Pancreas (tissue), 10 donors: ENCODE measurements at regions not wholly inside any gene's neighbourhood (a gene's known extent, or its start where the extent isn't known, plus 50 kb on each side); places are given as distances from the start of the nearest gene placed in this dataset.
"Not testable (repeated sequence)": the region's sequence is repeated elsewhere in the genome, so short reads cannot be mapped to it uniquely, and the experiment has no call there.

Source experiments
- ATAC-seq, 4 donors: fragments of 200-7000 bp; cut with Tn5 transposase; one replicate each; pipeline versions ENCODE4 v1.8.0 to v1.9.1; 2020; ENCODE audit warnings: mild to moderate bottlenecking in 4 of 4, moderate library complexity in 4 of 4
- DNase-seq, 6 donors: peaks; one replicate each; pipeline ENCODE4 v3.0.0-alpha.2; 2020
- FAIRE-seq: peaks from 2 replicates; lab custom pipeline; 2012; peaks lifted over from hg19 to GRCh38; lab: Jason Lieb, UNC
- H3K27ac ChIP-seq, 4 donors: fragments of 200-600 bp; sonication (generic); 1 replicate in 3 of 4; 2 replicates in 1 of 4; pipeline versions ENCODE4 v1.5.0 to v1.8.0; 2020
- H3K27me3 ChIP-seq, 4 donors: fragments of 200-600 bp; one replicate each; pipeline ENCODE4 v1.8.0; 2021
- H3K36me3 ChIP-seq, 3 donors: fragments of 200-600 bp; sonication (generic) in 1 of 3; one replicate each; pipeline versions ENCODE4 v1.5.0 to v1.8.0; 2020 to 2021
- H3K4me1 ChIP-seq, 3 donors: fragments of 200-600 bp; one replicate each; pipeline ENCODE4 v1.8.0; 2021
- H3K4me3 ChIP-seq, 4 donors: fragments of 200-600 bp; sonication (generic) in 2 of 4; one replicate each; pipeline versions ENCODE4 v1.5.0 to v1.8.0; 2020 to 2021
- H3K9me3 ChIP-seq, 4 donors: fragments of 200-600 bp; one replicate each; pipeline ENCODE4 v1.8.0; 2021
- CTCF ChIP-seq, 4 donors: fragments of 200-600 bp; sonication (generic) in 3 of 4; IDR thresholded peaks; one replicate each; pipeline versions ENCODE4 v1.5.0 to v1.8.0; 2021; ENCODE audit warnings: antibody characterized with exemption in 4 of 4
- WGBS, 2 donors: extraction: QIAGEN DNeasy Blood & Tissue Kit; methylation state at CpG; one replicate each; pipeline ENCODE4 v1.1.7; 2013; 5-methylcytosine and 5-hydroxymethylcytosine counted together
- intact Hi-C, 3 donors: fragments of 100-400 bp; cut with DNase I; formaldehyde crosslinking; loops; one replicate each; pipeline versions ENCODE4 v1.11.1 to v1.14.2; 2022
- donor health status: healthy with polysubstance abuse.
- donor health status: DM: no; HTN: no; CAD: no; lungs with moderate emphysema.
- donor health status: DM: no; HTN: no; CAD: no.
- donor health status: control.
- donor health status: control.
- donor health status: Bipolar disorder and iron deficiency.
- donor health status: DM: yes; HTN: yes; CAD: no.
- donor health status: DM: no; HTN: no; CAD: no.
- donor health status: DM: no; HTN: no; CAD: no.
- donor health status: DM: yes; HTN: yes; CAD: no.

GRCh38 chr17:70588003-70588402, 418.7 kb downstream of the KCNJ2 start:
- FAIRE-seq (no peak), DNase-seq (no peak), ATAC-seq (no peak)
- no peaks in the 10 kb centered on the region for H3K36me3 ChIP-seq
- no peaks in the 10 kb centered on the region for H3K9me3 ChIP-seq
- no peaks in the 10 kb centered on the region for H3K4me1 ChIP-seq
- TF ChIP-seq CTCF (IDR thresholded peaks at IDR 0.05), result no peak
- intact Hi-C loops, result no loop called here
- no peak overlapping the region for H3K4me3 ChIP-seq
- 81 to 89% methylated on average over 2 of the region's 2 CpGs for WGBS, 2 donors
- H3K27me3 ChIP-seq, result peaks cover 0 to 4% (median 0%) of the 10 kb centered on the region in 4 donors
- no peak overlapping the region for H3K27ac ChIP-seq

- Histone ChIP-seq H3K27me3 (no peaks in the 10 kb centered on the region), H3K27ac (no peak overlapping the region), H3K9me3 (no peaks in the 10 kb centered on the region), H3K4me3 (no peak overlapping the region), H3K4me1 (no peaks in the 10 kb centered on the region), H3K36me3 (no peaks in the 10 kb centered on the region)
- intact Hi-C loops, result no loop called here
- FAIRE-seq (no peak), DNase-seq (no peak), ATAC-seq (no peak)
- TF ChIP-seq CTCF (IDR thresholded peaks at IDR 0.05), result no peak
Measured at GRCh38 chr17:70597774-70598173, 428.4 kb downstream of the KCNJ2 start.

GRCh38 chr17:70599198-70599597, 429.9 kb downstream of the KCNJ2 start:
- no peaks in the 10 kb centered on the region for H3K9me3 ChIP-seq
- no peak overlapping the region for H3K4me3 ChIP-seq
- peak; percentile 84 for FAIRE-seq
- no peak for TF ChIP-seq CTCF (IDR thresholded peaks at IDR 0.05)
- no peaks in the 10 kb centered on the region for H3K4me1 ChIP-seq
- H3K27ac ChIP-seq, result no peak overlapping the region
- intact Hi-C loops, result no loop called here
- no peaks in the 10 kb centered on the region for H3K27me3 ChIP-seq
- no peak for ATAC-seq
- no peaks in the 10 kb centered on the region for H3K36me3 ChIP-seq
- no peak for DNase-seq

- H3K4me1 ChIP-seq, H3K27ac ChIP-seq, ATAC-seq, FAIRE-seq, H3K9me3 ChIP-seq, H3K36me3 ChIP-seq, intact Hi-C loops, H3K4me3 ChIP-seq, H3K27me3 ChIP-seq, DNase-seq: not testable (repeated sequence)
- 92% methylated on average over 3 of the region's 3 CpGs for WGBS, 2 donors
Measured at GRCh38 chr17:70599945-70600344, 430.6 kb downstream of the KCNJ2 start.

GRCh38 chr17:70603226-70603625, 433.9 kb downstream of the KCNJ2 start:
- WGBS, 2 donors, result 67 to 75% methylated on average over 4 of the region's 4 CpGs

More at GRCh38 chr17:70603226-70603625, 433.9 kb downstream of the KCNJ2 start:
- no peak for TF ChIP-seq CTCF (IDR thresholded peaks at IDR 0.05)
- Histone ChIP-seq H3K4me3 (no peak overlapping the region), H3K9me3 (no peaks in the 10 kb centered on the region), H3K27me3 (no peaks in the 10 kb centered on the region), H3K27ac (no peak overlapping the region), H3K4me1 (no peaks in the 10 kb centered on the region), H3K36me3 (no peaks in the 10 kb centered on the region)
- DNase-seq (no peak), ATAC-seq (no peak), FAIRE-seq (no peak)
- intact Hi-C loops, result no loop called here
